Loucy (cell line): ENCODE measurements at regions not wholly inside any gene's neighbourhood (a gene's known extent, or its start where the extent isn't known, plus 50 kb on each side); places are given as distances from the start of the nearest gene placed in this dataset.

ENCODE experiments used
- H2AFZ ChIP-seq: fragments of 200-600 bp; sonication (generic); 2 replicates; pipeline ENCODE4 v1.6.0; 2016; ENCODE audit warnings: antibody characterized with exemption, mild to moderate bottlenecking, low read length, moderate library complexity
- H3F3A ChIP-seq: fragments of 200-600 bp; 2 replicates; pipeline ENCODE4 v1.6.0; 2016; ENCODE audit warnings: antibody characterized with exemption, low read depth, mild to moderate bottlenecking
- H3K27me3 ChIP-seq: fragments of 200-600 bp; sonication (generic); 2 replicates; pipeline ENCODE4 v1.6.1; 2014; ENCODE audit warnings: low read length, mild to moderate bottlenecking; ENCODE audit not compliant: insufficient read depth, poor library complexity, severe bottlenecking
- H3K36me3 ChIP-seq: fragments of 200-600 bp; sonication (generic); 2 replicates; pipeline ENCODE4 v1.6.1; 2016; ENCODE audit warnings: low read length; ENCODE audit not compliant: insufficient read depth
- H3K4me1 ChIP-seq: fragments of 200-600 bp; sonication (generic); 2 replicates; pipeline ENCODE4 v1.5.1; 2014; ENCODE audit warnings: low read length, mild to moderate bottlenecking; ENCODE audit not compliant: insufficient read depth, poor library complexity, severe bottlenecking
- H3K4me2 ChIP-seq: fragments of 200-600 bp; sonication (generic); 2 replicates; pipeline ENCODE4 v1.6.0; 2014; ENCODE audit warnings: antibody characterized with exemption, low read length, low read depth, mild to moderate bottlenecking; ENCODE audit not compliant: poor library complexity, severe bottlenecking
- H3K4me3 ChIP-seq: fragments of 200-600 bp; sonication (generic); 2 replicates; pipeline ENCODE4 v1.5.1; 2014; ENCODE audit warnings: low read length, mild to moderate bottlenecking, mixed read lengths; ENCODE audit not compliant: poor library complexity, severe bottlenecking
- H3K79me2 ChIP-seq: fragments of 200-600 bp; sonication (generic); 2 replicates; pipeline ENCODE4 v1.6.1; 2014; ENCODE audit warnings: low read length; ENCODE audit not compliant: insufficient read depth
- H3K9ac ChIP-seq: fragments of 200-600 bp; sonication (generic); 2 replicates; pipeline ENCODE4 v1.6.0; 2014; ENCODE audit warnings: mild to moderate bottlenecking, low read depth, low read length, moderate library complexity; ENCODE audit not compliant: poor library complexity, severe bottlenecking
- H3K9me2 ChIP-seq: fragments of 200-600 bp; sonication (generic); replicated peaks from 2 replicates; pipeline ENCODE4 v1.6.1; 2016; ENCODE audit warnings: low read depth, low read length, mixed read lengths
- H3K9me3 ChIP-seq: fragments of 200-600 bp; sonication (generic); 2 replicates; pipeline ENCODE4 v1.6.1; 2014; ENCODE audit warnings: mild to moderate bottlenecking, antibody characterized with exemption, low read length, low read depth; ENCODE audit not compliant: insufficient read depth
- H4K20me1 ChIP-seq: fragments of 200-600 bp; sonication (generic); 2 replicates; pipeline ENCODE4 v1.6.0; 2014; ENCODE audit warnings: antibody characterized with exemption, low read length, mild to moderate bottlenecking; ENCODE audit not compliant: insufficient read depth, poor library complexity, severe bottlenecking
- CTCF ChIP-seq: fragments of 200-600 bp; sonication (generic); conservative IDR thresholded peaks from 2 replicates; pipeline ENCODE4 v1.5.1; 2014; ENCODE audit warnings: mild to moderate bottlenecking, antibody characterized with exemption, low read length
- EZH2phosphoT487 ChIP-seq: fragments of 200-600 bp; IDR thresholded peaks from 2 replicates; pipeline ENCODE4 v1.6.1; 2018; ENCODE audit warnings: antibody characterized with exemption, mild to moderate bottlenecking, moderate library complexity, borderline replicate concordance

DNA sequence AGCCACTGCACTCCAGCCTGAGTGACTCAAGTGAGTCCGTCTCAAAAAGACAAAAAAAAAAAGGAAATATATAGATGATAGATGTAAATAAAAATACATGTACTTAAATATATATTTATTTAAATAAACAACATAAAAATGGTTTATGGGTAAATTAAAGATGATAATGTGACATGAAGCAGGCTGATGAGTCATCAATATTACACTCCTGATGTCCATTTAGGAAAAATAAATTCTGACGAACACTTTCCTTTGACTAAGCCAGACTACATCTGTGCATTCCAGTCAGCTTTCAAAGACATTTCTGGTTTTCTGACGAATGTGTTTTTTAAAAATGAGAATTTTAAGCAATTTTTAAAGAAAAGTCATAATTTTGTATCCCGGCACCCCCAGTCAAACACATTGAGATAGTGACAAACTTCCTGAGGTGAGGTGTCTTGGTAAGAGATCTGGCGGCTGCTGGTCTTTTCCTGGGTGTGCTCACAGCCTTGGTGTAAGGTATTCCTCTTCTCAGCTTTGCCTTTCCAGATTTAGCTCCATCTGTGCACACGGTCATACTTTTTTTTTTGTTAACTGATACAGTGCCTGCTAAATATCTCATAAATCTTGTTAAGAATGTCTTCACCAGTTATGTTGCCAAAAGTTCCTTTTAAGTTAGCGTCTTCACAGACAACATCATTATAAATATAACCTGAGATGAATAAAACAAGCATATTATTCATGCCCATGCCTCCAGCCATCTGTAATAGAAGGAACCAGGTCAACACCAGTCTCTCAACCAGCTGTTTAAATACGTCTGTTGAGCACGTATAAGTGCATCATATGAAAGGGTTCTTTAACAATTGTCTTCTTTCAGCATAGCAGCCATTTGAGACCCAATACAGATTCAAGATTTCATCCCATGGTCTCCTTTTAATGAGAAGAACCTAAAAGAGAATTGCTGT is 214.5 kb upstream of the PLD5 start:
- Histone ChIP-seq H3K9me3 (no peaks in the 10 kb centered on the region), H3K9me2 (no peaks in the 10 kb centered on the region), H3K9ac (no peak overlapping the region), H3K27me3 (no peaks in the 10 kb centered on the region), H4K20me1 (no peaks in the 10 kb centered on the region), H3K79me2 (no peaks in the 10 kb centered on the region), H3K4me3 (no peak overlapping the region), H3F3A (no peaks in the 10 kb centered on the region), H3K4me2 (no peak overlapping the region), H2AFZ (no peak overlapping the region), H3K4me1 (no peaks in the 10 kb centered on the region), H3K36me3 (no peaks in the 10 kb centered on the region)
- TF ChIP-seq EZH2phosphoT487: no peak

GRCh38 chr1:242736611-242737010 is 212.1 kb upstream of the PLD5 start:
- H3K9ac ChIP-seq: no peak overlapping the region
- H3K9me2 ChIP-seq: no peaks in the 10 kb centered on the region
- H3K4me2 ChIP-seq: no peak overlapping the region
- no peak for TF ChIP-seq EZH2phosphoT487
- no peak for TF ChIP-seq CTCF
- no peak overlapping the region for H2AFZ ChIP-seq
- no peaks in the 10 kb centered on the region for H3F3A ChIP-seq
- no peaks in the 10 kb centered on the region for H3K27me3 ChIP-seq
- H3K4me1 ChIP-seq: no peaks in the 10 kb centered on the region
- H4K20me1 ChIP-seq: no peaks in the 10 kb centered on the region
- no peaks in the 10 kb centered on the region for H3K9me3 ChIP-seq
- H3K4me3 ChIP-seq: no peak overlapping the region
- H3K79me2 ChIP-seq: no peaks in the 10 kb centered on the region
- no peaks in the 10 kb centered on the region for H3K36me3 ChIP-seq

GRCh38 chr1:242735323-242735722 is 210.8 kb upstream of the PLD5 start:
- H3F3A ChIP-seq: no peaks in the 10 kb centered on the region
- no peak for TF ChIP-seq CTCF
- TF ChIP-seq EZH2phosphoT487: no peak
- no peaks in the 10 kb centered on the region for H3K9me2 ChIP-seq
- H4K20me1 ChIP-seq: no peaks in the 10 kb centered on the region
- H3K4me2 ChIP-seq: no peak overlapping the region
- H2AFZ ChIP-seq: no peak overlapping the region
- H3K36me3 ChIP-seq: no peaks in the 10 kb centered on the region
- H3K4me1 ChIP-seq: no peaks in the 10 kb centered on the region
- H3K4me3 ChIP-seq: no peak overlapping the region
- no peaks in the 10 kb centered on the region for H3K79me2 ChIP-seq
- no peaks in the 10 kb centered on the region for H3K27me3 ChIP-seq
- H3K9me3 ChIP-seq: no peaks in the 10 kb centered on the region
- no peak overlapping the region for H3K9ac ChIP-seq
